Adrenal gland (tissue), 9 donors: ENCODE measurements at regions not wholly inside any gene's neighbourhood (a gene's known extent, or its start where the extent isn't known, plus 50 kb on each side); places are given as distances from the start of the nearest gene placed in this dataset.

ENCODE experiments used
- DNase-seq, 7 donors: peaks; one replicate each; pipeline ENCODE4 v3.0.0-alpha.2; 2019 to 2020
- H3K27ac ChIP-seq, 5 donors: fragments of 200-600 bp; sonication (generic) in 4 of 5; 1 replicate in 3 of 5; 2 replicates in 2 of 5; pipeline versions ENCODE4 v1.5.1 to v1.8.0; 2016 to 2020; ENCODE audit warnings: mild to moderate bottlenecking in 1 of 5
- H3K27me3 ChIP-seq: fragments of 200-600 bp; 2 replicates; pipeline ENCODE4 v1.8.0; 2021
- H3K36me3 ChIP-seq, 2 donors: fragments of 200-600 bp; replicated peaks in 1 of 2; 1 replicate in 1 of 2; 2 replicates in 1 of 2; pipeline versions ENCODE4 v1.5.1 to v1.8.0; 2018 to 2022
- H3K4me1 ChIP-seq, 2 donors: fragments of 200-600 bp; replicated peaks in 1 of 2; 1 replicate in 1 of 2; 2 replicates in 1 of 2; pipeline versions ENCODE4 v1.5.1 to v1.8.0; 2018 to 2021
- H3K4me3 ChIP-seq, 4 donors: fragments of 200-600 bp; sonication (generic) in 3 of 4; one replicate each; pipeline ENCODE4 v1.5.1; 2016 to 2018
- H3K9me3 ChIP-seq, 3 donors: fragments of 200-600 bp; sonication (generic) in 1 of 3; replicated peaks in 1 of 3; 1 replicate in 2 of 3; 2 replicates in 1 of 3; pipeline versions ENCODE4 v1.5.1 to v1.8.0; 2016 to 2021
- POLR2A ChIP-seq, 2 donors: fragments of 450-650 bp; IDR thresholded peaks; one replicate each; pipeline ENCODE4 v1.6.1; 2017; ENCODE audit warnings: antibody characterized with exemption in 2 of 2, mild to moderate bottlenecking in 2 of 2, moderate library complexity in 1 of 2
- WGBS, 4 donors: extraction: QIAGEN DNeasy Blood & Tissue Kit in 2 of 4; methylation state at CpG; one replicate each; pipeline versions ENCODE4 v1.1.5 to v1.1.7; 2013 to 2017; 5-methylcytosine and 5-hydroxymethylcytosine counted together
- intact Hi-C, 2 donors: fragments of 100-400 bp; cut with DNase I; formaldehyde crosslinking; loops; one replicate each; pipeline versions ENCODE4 v1.14.1 to v1.15.0; 2022 to 2023
- TF ChIP-seq, protein P1 (sequence below), 6 experiments: fragments of 450-650 bp in 4 of 6; fragments of 200-600 bp in 2 of 6; sonication (generic) in 1 of 6; IDR thresholded peaks; 1 replicate in 5 of 6; 2 replicates in 1 of 6; pipeline versions ENCODE4 v1.5.1 to v1.8.0; 2016 to 2021; ENCODE audit warnings: antibody characterized with exemption in 6 of 6, mild to moderate bottlenecking in 2 of 6, moderate library complexity in 1 of 6
- donor health status: healthy with polysubstance abuse.
- donor health status: Bipolar disorder and iron deficiency.
- donor health status: DM: yes; HTN: yes; CAD: no.
- donor health status: DM: no; HTN: no; CAD: no.
- donor health status: DM: no; HTN: no; CAD: no.

GRCh38 chr1:220374449-220374848 lies 102.2 kb upstream of the RAB3GAP2 start:
- WGBS, 4 donors, result 80 to 92% (median 87%) methylated on average over 2 of the region's 2 CpGs
- DNase-seq, result no peak
- no peak overlapping the region for H3K4me3 ChIP-seq
- TF ChIP-seq, protein P1, sequence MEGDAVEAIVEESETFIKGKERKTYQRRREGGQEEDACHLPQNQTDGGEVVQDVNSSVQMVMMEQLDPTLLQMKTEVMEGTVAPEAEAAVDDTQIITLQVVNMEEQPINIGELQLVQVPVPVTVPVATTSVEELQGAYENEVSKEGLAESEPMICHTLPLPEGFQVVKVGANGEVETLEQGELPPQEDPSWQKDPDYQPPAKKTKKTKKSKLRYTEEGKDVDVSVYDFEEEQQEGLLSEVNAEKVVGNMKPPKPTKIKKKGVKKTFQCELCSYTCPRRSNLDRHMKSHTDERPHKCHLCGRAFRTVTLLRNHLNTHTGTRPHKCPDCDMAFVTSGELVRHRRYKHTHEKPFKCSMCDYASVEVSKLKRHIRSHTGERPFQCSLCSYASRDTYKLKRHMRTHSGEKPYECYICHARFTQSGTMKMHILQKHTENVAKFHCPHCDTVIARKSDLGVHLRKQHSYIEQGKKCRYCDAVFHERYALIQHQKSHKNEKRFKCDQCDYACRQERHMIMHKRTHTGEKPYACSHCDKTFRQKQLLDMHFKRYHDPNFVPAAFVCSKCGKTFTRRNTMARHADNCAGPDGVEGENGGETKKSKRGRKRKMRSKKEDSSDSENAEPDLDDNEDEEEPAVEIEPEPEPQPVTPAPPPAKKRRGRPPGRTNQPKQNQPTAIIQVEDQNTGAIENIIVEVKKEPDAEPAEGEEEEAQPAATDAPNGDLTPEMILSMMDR (IDR thresholded peaks at IDR 0.05), result no peak
- no peak for TF ChIP-seq POLR2A (IDR thresholded peaks at IDR 0.05)
- H3K36me3 ChIP-seq, result no peaks in the 10 kb centered on the region
- no peak overlapping the region for H3K27ac ChIP-seq
- no peaks in the 10 kb centered on the region for H3K27me3 ChIP-seq
- H3K9me3 ChIP-seq, result no peaks in the 10 kb centered on the region
- no peaks in the 10 kb centered on the region for H3K4me1 ChIP-seq
- intact Hi-C loops, result no loop called here

DNA sequence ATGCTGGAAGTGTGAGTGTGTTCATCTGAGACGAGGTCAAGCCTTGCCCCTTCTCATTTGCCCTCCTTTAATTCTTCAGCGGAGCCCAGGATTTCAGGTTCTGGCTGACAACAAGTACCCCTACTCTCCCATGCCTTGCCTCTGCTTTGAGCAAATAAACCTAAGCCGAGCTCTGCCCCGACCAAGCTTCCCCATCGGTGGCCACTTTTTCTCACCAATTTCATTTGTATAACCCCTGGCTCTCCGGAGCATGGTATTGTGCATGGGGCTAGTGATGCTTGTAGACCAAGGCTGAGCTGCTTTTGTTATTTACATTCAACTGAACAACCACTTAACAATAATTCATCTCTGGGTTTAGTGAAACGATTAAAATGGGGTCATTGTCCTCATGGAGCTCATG lies 100.2 kb upstream of the RAB3GAP2 start:
- WGBS, 4 donors, result 67 to 81% (median 79%) methylated on average over 7 of the region's 7 CpGs
- H3K27ac ChIP-seq, result no peak overlapping the region
- H3K4me3 ChIP-seq, result no peak overlapping the region
- DNase-seq, result no peak
- no peaks in the 10 kb centered on the region for H3K27me3 ChIP-seq
- H3K4me1 ChIP-seq, result no peaks in the 10 kb centered on the region
- no peaks in the 10 kb centered on the region for H3K36me3 ChIP-seq
- no peak for TF ChIP-seq POLR2A (IDR thresholded peaks at IDR 0.05)
- TF ChIP-seq, protein P1 (IDR thresholded peaks at IDR 0.05), result no peak
- H3K9me3 ChIP-seq, result no peaks in the 10 kb centered on the region
- intact Hi-C loops, result no loop called here

- DNase-seq, result no peak
- TF ChIP-seq POLR2A (IDR thresholded peaks at IDR 0.05), result no peak
- TF ChIP-seq, protein P1 (IDR thresholded peaks at IDR 0.05), result no peak
- no peaks in the 10 kb centered on the region for H3K27me3 ChIP-seq
- no peak overlapping the region for H3K4me3 ChIP-seq
- no peaks in the 10 kb centered on the region for H3K36me3 ChIP-seq
- no peak overlapping the region for H3K27ac ChIP-seq
- no peaks in the 10 kb centered on the region for H3K9me3 ChIP-seq
- no peaks in the 10 kb centered on the region for H3K4me1 ChIP-seq
- 84 to 86% (median 86%) methylated on average over 4 of the region's 4 CpGs for WGBS, 4 donors
- intact Hi-C loops, result no loop called here
Observed at GRCh38 chr1:220371324-220371723, 99.1 kb upstream of the RAB3GAP2 start.

GRCh38 chr1:220370041-220370700 lies 97.9 kb upstream of the RAB3GAP2 start:
- H3K4me3 ChIP-seq, result no peak overlapping the region
- peak in 1 of 7 donors; percentile 4 for DNase-seq
- H3K36me3 ChIP-seq, result no peaks in the 10 kb centered on the region
- no peak for TF ChIP-seq POLR2A (IDR thresholded peaks at IDR 0.05)
- TF ChIP-seq, protein P1 (IDR thresholded peaks at IDR 0.05), result no peak
- intact Hi-C loops, result no loop called here
- no peaks in the 10 kb centered on the region for H3K4me1 ChIP-seq
- 52 to 69% (median 58%) methylated on average over 5 of the region's 5 CpGs for WGBS, 4 donors
- H3K27ac ChIP-seq, result no peak overlapping the region
- no peaks in the 10 kb centered on the region for H3K27me3 ChIP-seq
- no peaks in the 10 kb centered on the region for H3K9me3 ChIP-seq
